ENCODE measurements at regions not wholly inside any gene's neighbourhood (a gene's known extent, or its start where the extent isn't known, plus 50 kb on each side); places are given as distances from the start of the nearest gene placed in this dataset.

GRCh38 chr2:4002841-4003403, 299.5 kb downstream of the DCDC2C start:
- TF ChIP-seq FOSL1 (IDR thresholded peaks at IDR 0.05; ENCODE audit: low read depth) (no peak), SIN3A (IDR thresholded peaks at IDR 0.05; ENCODE audit: low read depth) (no peak), CEBPB (IDR thresholded peaks at IDR 0.05; ENCODE audit: low read depth) (no peak), YY1 (IDR thresholded peaks at IDR 0.05; ENCODE audit: extremely low read depth, insufficient replicate concordance, low read depth, low read length) (no peak)
- TF ChIP-seq, protein P1, sequence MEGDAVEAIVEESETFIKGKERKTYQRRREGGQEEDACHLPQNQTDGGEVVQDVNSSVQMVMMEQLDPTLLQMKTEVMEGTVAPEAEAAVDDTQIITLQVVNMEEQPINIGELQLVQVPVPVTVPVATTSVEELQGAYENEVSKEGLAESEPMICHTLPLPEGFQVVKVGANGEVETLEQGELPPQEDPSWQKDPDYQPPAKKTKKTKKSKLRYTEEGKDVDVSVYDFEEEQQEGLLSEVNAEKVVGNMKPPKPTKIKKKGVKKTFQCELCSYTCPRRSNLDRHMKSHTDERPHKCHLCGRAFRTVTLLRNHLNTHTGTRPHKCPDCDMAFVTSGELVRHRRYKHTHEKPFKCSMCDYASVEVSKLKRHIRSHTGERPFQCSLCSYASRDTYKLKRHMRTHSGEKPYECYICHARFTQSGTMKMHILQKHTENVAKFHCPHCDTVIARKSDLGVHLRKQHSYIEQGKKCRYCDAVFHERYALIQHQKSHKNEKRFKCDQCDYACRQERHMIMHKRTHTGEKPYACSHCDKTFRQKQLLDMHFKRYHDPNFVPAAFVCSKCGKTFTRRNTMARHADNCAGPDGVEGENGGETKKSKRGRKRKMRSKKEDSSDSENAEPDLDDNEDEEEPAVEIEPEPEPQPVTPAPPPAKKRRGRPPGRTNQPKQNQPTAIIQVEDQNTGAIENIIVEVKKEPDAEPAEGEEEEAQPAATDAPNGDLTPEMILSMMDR (IDR thresholded peaks at IDR 0.05 in 2 of 3, conservative IDR thresholded peaks at IDR 0.05 in 1 of 3; ENCODE audit: borderline replicate concordance in 1 of 3, insufficient read depth in 1 of 3, low read depth in 2 of 3, low read length in 2 of 3): no peak
- TF ChIP-seq, protein P2, sequence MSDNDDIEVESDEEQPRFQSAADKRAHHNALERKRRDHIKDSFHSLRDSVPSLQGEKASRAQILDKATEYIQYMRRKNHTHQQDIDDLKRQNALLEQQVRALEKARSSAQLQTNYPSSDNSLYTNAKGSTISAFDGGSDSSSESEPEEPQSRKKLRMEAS (IDR thresholded peaks at IDR 0.05): no peak
